ENCODE measurements at regions not wholly inside any gene's neighbourhood (a gene's known extent, or its start where the extent isn't known, plus 50 kb on each side); places are given as distances from the start of the nearest gene placed in this dataset.

GRCh38 chr21:22096314-22096713 is 1098.1 kb downstream of the NCAM2 start:
- H3K4me1 Mint-ChIP-seq (ENCODE audit: low read depth), result no peaks in the 10 kb centered on the region
- no peak overlapping the region for H3K4me3 Mint-ChIP-seq
- H3K9me3 Mint-ChIP-seq, result peaks cover 12% of the 10 kb centered on the region
- H3K27ac Mint-ChIP-seq, result no peak overlapping the region
- H3K27me3 Mint-ChIP-seq (ENCODE audit: insufficient read depth), result no peaks in the 10 kb centered on the region
- no peaks in the 10 kb centered on the region for H3K36me3 Mint-ChIP-seq (ENCODE audit: low read depth)
- no peak for TF ChIP-seq CTCF (IDR thresholded peaks at IDR 0.05)
- no peak for DNase-seq

GRCh38 chr21:22106720-22107410 is 1108.7 kb downstream of the NCAM2 start:
- no peak overlapping the region for H3K4me3 Mint-ChIP-seq
- H3K27me3 Mint-ChIP-seq (ENCODE audit: insufficient read depth), result no peaks in the 10 kb centered on the region
- no peak for DNase-seq
- TF ChIP-seq CTCF (IDR thresholded peaks at IDR 0.05), result no peak
- no peaks in the 10 kb centered on the region for H3K36me3 Mint-ChIP-seq (ENCODE audit: low read depth)
- H3K9me3 Mint-ChIP-seq, result peaks cover 19% of the 10 kb centered on the region; the same call in 1 of the 2 replicates
- no peak overlapping the region for H3K27ac Mint-ChIP-seq
- no peaks in the 10 kb centered on the region for H3K4me1 Mint-ChIP-seq (ENCODE audit: low read depth)

DNA sequence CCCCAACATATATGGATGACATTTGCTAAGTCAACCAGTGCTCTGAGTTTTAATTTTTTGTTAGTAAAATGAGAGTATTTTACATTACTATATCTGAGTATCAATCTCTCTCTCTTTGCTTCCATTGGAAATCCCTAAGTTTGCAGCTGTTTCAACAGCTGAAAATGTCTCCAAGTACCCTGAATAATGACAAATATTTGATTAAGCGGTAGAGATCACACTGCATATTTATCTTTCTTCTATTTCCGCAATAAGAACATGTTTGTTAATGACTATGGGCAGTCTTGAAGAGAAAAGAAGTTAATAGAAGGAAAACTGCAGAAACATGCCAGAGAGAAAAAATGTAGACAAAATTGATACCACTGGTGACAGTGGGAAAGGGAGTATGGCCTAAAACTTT is 1117.5 kb downstream of the NCAM2 start:
- peaks cover under 1% of the 10 kb centered on the region; the same call in 1 of the 2 replicates for H3K4me1 Mint-ChIP-seq (ENCODE audit: low read depth)
- peaks cover 8% of the 10 kb centered on the region; the same call in 1 of the 2 replicates for H3K9me3 Mint-ChIP-seq
- H3K4me3 Mint-ChIP-seq, result no peak overlapping the region
- no peak overlapping the region for H3K27ac Mint-ChIP-seq
- no peak for TF ChIP-seq CTCF (IDR thresholded peaks at IDR 0.05)
- DNase-seq, result no peak
- no peaks in the 10 kb centered on the region for H3K27me3 Mint-ChIP-seq (ENCODE audit: insufficient read depth)
- no peaks in the 10 kb centered on the region for H3K36me3 Mint-ChIP-seq (ENCODE audit: low read depth)

- H3K9me3 Mint-ChIP-seq, result no peaks in the 10 kb centered on the region; the same call in 1 of the 2 replicates
- H3K27ac Mint-ChIP-seq, result no peak overlapping the region
- peak; percentile 73 for TF ChIP-seq CTCF (IDR thresholded peaks at IDR 0.05)
- peaks cover 6% of the 10 kb centered on the region; the same call in 1 of the 2 replicates for H3K4me1 Mint-ChIP-seq (ENCODE audit: low read depth)
- peak overlapping the region; percentile 81; the same call in 1 of the 2 replicates for H3K4me3 Mint-ChIP-seq
- no peaks in the 10 kb centered on the region; the same call in 1 of the 2 replicates for H3K27me3 Mint-ChIP-seq (ENCODE audit: insufficient read depth)
- no peaks in the 10 kb centered on the region for H3K36me3 Mint-ChIP-seq (ENCODE audit: low read depth)
- no peak for DNase-seq
These were observed 1122.5 kb downstream of the NCAM2 start for GRCh38 chr21:22120616-22121266.

DNA sequence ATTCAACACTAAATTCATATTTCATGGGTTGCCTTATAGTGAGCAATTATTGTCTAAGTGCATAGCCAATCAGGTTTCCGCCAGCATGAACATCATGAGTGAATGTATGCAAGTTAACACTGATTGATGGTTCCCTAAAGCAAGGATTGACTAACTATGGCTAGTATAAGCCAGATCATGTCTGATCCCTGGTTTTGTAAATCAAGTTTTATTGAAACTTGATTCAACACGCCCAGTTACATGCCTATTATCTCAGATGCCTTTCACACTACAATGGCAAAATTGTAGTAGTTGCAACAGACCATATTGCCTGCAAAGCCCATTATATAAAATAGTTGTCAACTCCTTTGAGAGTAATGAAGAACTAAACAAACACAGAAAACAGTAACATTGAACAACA is 1127.4 kb downstream of the NCAM2 start:
- no peaks in the 10 kb centered on the region for H3K36me3 Mint-ChIP-seq (ENCODE audit: low read depth)
- H3K9me3 Mint-ChIP-seq, result peaks cover 4% of the 10 kb centered on the region; the same call in 1 of the 2 replicates
- no peak for TF ChIP-seq CTCF (IDR thresholded peaks at IDR 0.05)

More for the DNA sequence above, 1127.4 kb downstream of the NCAM2 start:
- H3K4me3 Mint-ChIP-seq, result no peak overlapping the region
- H3K27ac Mint-ChIP-seq, result no peak overlapping the region
- H3K27me3 Mint-ChIP-seq (ENCODE audit: insufficient read depth), result no peaks in the 10 kb centered on the region; the same call in 1 of the 2 replicates
- peaks cover 6% of the 10 kb centered on the region; the same call in 1 of the 2 replicates for H3K4me1 Mint-ChIP-seq (ENCODE audit: low read depth)
- DNase-seq, result no peak
